SK-N-MC (cell line): ENCODE measurements at regions not wholly inside any gene's neighbourhood (a gene's known extent, or its start where the extent isn't known, plus 50 kb on each side); places are given as distances from the start of the nearest gene placed in this dataset.

ENCODE experiments used
- EZH2 ChIP-seq: fragments of 200-600 bp; sonication (generic); IDR thresholded peaks from one replicate; pipeline ENCODE4 v1.6.1; 2017; ENCODE audit warnings: antibody characterized with exemption
- FOXP2 ChIP-seq: optimal IDR thresholded peaks from 2 replicates; pipeline ENCODE3; 2011; ENCODE audit warnings: mild to moderate bottlenecking, moderate library complexity; ENCODE audit not compliant: insufficient read depth; ENCODE audit errors: extremely low read length, control extremely low read depth
- POLR2AphosphoS5 ChIP-seq: IDR thresholded peaks from 2 replicates; pipeline ENCODE4 v1.6.1; 2012; ENCODE audit warnings: mild to moderate bottlenecking, low read depth, low read length, borderline replicate concordance

DNA sequence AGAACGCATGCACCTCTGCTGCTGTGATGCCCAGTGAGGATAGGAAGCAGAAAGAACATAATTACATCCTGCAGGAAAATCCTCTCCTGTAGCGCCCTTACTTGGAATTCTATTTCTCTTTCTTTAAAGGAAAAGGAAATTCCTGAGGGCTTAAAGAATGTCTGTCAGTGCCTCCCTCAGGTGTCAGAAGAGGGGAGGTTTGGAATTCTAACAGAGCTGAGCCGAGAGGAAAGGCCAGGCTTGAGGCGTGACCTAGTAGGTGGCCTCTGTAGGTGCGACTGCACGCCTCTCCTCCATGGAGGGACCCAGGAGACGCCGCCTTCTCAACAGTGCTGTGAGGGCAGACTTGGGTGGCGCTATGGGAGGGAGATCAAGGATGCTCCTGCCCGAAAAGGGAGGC is 55.9 kb upstream of the ERCC6L2 start:
- TF ChIP-seq POLR2AphosphoS5 (no peak), EZH2 (no peak), FOXP2 (no peak)
